NCI-H1694 (cell line): ENCODE measurements at regions not wholly inside any gene's neighbourhood (a gene's known extent, or its start where the extent isn't known, plus 50 kb on each side); places are given as distances from the start of the nearest gene placed in this dataset.
A peak's percentile ranks its signal among the peaks of the same experiment; 100 is the strongest.

Experiments used
- DNase-seq: peaks from one replicate; lab custom pipeline; 2025; lab: John Stamatoyannopoulos, UW

DNA sequence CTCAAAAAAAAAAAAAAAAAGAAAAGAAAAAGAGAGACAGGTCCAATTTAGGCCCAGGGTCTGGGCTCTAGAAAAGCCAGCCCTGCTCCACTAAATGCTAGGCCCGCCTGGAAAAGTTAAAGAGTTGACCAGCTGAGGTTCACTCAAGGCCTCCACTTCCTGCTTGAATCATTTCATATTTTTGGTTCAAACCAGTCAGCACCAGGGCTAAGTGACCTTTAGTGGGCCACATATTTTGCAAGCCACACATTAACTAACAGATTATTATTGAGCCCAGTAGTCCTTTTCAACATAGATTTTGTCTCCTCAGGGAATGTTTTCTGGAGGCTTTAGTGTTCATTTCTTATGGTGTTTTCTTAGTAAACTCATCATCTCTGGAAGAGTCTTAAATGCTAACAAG is 156.6 kb downstream of the TLR4 start:
- DNase-seq: no peak

DNA sequence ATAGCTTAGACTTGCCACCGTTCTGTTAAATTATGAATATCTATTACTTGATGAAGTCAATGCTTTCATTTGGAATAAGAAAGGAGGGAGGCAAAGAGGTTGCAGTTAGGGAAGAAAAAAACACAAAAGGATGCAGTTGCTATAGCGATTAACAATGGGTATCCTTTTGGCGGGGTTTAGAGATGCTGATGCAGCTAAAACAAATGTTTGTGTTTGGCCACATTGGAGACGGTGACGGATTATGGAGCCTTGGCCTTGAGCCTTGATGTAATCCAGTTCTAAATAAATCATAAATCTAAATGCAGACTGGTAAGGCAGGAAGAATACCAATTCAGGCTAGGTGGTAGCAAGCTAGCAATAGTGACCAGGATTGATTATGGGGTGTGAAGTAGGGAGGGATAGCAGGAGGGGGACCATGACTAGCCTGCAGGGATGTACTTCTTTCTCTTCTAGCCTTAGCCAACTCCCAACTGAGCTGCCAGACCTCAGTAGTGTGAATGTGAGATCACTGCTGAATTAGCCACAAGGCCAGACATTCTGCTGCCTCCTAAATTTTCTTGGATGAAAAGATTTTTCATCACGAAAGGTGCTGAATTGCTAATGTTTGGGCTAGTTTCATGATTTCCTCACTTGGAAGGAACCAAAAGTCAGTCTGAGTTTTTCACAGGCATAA is 160.3 kb downstream of the TLR4 start:
- DNase-seq: no peak

DNA sequence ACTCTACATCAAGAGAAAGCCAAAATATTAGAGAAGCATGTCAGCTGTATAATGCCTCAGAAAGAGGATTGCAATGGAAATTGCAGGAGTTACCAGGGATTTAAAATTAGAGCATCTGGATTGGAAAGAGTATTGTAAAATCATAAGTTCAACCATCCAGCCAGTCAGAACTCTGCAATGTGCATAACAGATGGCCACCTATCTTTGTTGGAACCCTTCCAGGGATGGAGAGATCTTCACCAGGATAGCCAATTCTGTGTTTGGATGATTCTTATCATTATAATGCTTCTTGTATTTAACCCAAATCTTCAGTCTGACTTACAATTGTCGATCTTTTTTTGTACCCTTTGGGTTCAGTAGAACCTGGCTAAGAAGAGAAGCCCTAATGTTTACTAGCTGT is 164.4 kb downstream of the TLR4 start:
- DNase-seq: no peak

DNA sequence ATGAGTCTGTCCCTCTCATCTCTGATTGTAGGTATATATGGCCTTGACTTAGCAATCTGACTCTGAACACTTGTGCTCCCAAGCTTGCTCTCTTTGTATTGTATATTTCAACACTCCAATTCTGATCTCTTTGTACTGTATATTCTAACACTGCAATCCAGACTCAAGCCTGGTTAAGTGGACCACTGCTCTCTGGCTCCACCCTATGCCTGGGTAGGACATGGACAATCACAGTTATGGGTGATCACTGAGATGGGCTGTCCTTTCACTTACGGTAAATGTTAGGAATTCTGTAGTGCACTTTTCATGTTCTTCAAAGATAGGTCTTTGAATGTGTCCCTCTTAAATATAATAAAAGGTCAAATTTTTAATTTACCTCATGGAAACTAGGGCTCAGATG is 165.1 kb downstream of the TLR4 start:
- no peak for DNase-seq

DNA sequence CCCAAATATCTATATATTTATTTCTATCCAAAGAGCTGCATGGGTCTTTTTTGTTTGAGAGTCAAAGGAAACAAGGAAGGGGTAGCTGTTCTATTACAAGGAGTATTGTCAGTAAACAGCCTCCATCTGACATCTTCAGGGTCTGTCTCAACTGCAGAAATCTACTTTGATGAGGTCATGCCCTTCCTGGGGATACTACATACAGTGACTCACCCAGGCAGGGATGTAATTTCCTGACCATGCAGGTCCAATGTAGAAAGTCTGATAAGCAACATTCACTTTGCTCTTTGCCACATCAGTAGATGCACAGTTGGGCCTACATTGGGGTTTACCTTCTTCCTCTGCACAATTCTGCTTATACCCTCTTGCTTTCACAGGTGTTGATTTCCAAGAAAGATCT is 165.5 kb downstream of the TLR4 start:
- DNase-seq: no peak

- DNase-seq: no peak
Observed at GRCh38 chr9:117873664-117874063, 169.5 kb downstream of the TLR4 start.

DNA sequence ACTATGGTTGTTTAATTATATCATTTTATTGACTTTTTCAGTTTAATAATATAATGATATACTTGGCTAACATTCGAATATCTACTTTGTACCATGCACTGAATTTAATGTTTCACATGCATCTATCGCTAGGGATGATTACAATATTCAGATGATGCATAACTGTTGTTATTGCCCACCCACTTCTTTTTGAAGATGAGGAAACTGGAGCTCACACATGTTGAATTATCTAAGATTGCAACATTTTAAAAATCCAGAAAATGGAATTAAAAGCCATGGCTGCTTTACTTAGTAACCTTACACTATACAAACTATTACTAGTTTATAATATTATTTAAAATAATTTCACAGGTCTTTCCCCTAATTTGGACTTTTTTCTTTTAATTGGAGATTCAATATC is 171.7 kb downstream of the TLR4 start:
- DNase-seq: no peak

GRCh38 chr9:117882171-117882570 is 178.0 kb downstream of the TLR4 start:
- no peak for DNase-seq

- no peak for DNase-seq
Observed at GRCh38 chr9:117886616-117887015, 182.4 kb downstream of the TLR4 start.

- DNase-seq: no peak
Observed at GRCh38 chr9:117887383-117887782, 183.2 kb downstream of the TLR4 start.

DNA sequence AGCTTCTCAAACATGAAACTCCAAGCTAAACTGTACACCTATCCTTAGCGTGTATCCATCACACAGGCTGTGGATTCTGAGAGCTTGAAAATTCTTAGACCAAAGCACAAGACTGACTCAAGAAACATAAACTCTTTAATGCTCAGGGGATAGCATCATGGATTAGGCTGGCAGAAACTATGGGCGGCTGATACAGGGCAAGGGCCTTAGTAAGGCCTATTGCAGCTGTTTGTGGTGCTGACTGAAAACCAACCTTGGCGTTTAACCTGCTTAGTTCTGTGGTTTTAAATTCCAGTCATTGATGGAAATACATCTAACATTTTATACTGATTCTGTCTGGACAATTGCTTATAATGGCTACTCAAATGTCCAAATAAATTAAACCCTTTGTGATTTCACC is 183.7 kb downstream of the TLR4 start:
- no peak for DNase-seq

DNA sequence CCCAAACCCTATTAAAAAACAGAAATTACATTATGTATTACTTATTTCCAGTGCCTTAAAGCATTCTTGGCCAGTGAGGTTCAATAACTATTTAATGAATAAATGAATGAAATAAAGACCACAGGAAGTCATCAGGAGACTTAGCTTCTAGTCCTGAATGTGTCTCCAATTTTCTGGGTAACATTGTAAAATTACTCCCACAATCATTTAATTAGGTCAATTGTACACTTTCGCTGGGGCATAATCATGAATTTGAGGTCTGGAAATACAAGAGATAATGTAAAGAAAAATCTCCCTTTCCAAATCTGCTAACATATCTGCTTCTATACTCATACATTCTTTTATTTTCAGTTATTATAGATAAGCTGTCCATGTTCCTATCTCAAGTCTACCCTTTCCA is 199.2 kb downstream of the TLR4 start:
- DNase-seq: no peak

- no peak for DNase-seq
Observed at GRCh38 chr9:117906763-117907162, 202.6 kb downstream of the TLR4 start.

- no peak for DNase-seq
Observed at GRCh38 chr9:117907420-117907819, 203.2 kb downstream of the TLR4 start.

DNA sequence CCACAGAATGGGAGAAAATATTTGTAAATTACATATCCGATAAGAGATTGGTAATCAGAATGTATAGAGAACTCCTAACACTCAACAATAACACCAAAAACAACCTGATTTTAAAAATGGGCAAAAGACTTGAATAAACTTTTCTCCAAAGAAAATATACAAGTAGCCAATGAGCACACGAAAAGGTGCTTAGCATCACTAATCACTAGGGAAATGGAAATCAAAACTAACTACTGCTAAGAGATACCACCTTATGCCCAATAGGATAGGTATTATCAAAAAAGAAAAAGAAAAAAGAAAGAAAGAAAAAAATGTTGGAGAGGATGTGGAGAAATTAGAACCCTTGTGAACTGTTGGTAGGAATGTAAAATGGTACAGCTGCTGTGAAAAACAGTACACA is 212.1 kb downstream of the TLR4 start:
- no peak for DNase-seq

GRCh38 chr9:117917873-117918272 is 213.7 kb downstream of the TLR4 start:
- no peak for DNase-seq

DNA sequence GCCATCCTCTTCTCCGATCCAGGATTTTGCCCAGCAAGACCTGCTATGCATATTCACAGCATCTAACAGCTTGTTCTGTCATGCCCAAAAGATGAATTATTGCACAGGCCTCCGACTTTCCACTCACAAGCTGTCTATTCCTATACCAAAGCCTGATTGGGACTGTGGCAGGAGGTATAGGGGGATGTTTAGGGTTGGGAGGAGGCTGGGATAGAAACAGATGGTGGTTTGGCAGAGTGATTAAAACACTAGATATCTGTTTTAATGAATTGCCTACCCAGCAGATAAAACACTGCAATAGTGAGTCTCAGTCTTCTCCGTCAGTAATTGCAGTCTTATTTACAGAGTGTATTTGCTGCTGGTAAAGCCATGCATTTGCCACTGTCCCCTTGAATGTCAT is 215.3 kb downstream of the TLR4 start:
- peak; percentile 96 for DNase-seq

- no peak for DNase-seq
Observed at GRCh38 chr9:117926031-117926658, 221.9 kb downstream of the TLR4 start.

- no peak for DNase-seq
Observed at GRCh38 chr9:117927354-117927753, 223.2 kb downstream of the TLR4 start.

- no peak for DNase-seq
Observed at GRCh38 chr9:117929868-117930267, 225.7 kb downstream of the TLR4 start.

DNA sequence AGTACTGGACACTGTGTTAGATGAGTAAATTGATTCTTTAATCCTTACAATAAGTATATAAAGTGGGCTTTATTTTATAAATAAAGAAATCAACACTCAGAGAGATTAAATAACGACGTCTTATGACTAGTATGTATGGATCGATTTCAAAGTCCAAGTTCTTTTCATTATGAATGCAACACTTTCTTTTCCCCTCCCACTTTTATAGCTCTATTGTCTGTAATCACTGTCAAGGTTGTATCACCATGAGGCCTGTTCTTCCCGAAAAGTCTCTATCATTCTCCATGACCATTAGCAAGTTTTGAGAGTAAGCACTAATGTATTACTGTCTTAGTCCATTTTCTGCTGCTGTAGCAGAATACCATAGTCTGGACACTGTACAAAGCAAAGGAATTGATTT is 228.4 kb downstream of the TLR4 start:
- no peak for DNase-seq

- DNase-seq: peak; percentile 16
Observed at GRCh38 chr9:117936185-117937130, 232.3 kb downstream of the TLR4 start.

DNA sequence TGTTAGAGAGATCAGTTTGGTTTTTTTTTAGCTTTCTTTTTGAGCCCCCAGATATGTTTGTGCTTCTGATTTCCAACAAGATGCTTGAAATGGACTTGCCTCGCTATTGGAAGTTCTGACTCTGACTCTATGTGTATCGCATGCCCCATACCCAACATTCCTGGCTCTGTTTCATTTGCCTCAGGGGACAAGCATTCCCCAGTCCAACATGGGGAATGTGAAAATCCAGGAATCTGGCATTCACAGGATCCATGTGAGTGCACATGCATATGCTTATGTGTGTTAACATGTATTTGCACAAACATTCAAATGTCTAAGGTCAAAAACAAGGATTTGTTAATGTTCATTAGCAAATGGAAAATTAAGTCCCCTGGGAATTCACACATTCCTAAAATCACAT is 233.9 kb downstream of the TLR4 start:
- DNase-seq: no peak
